MG63 (cell line): ENCODE measurements at regions not wholly inside any gene's neighbourhood (a gene's known extent, or its start where the extent isn't known, plus 50 kb on each side); places are given as distances from the start of the nearest gene placed in this dataset.
A peak's percentile ranks its signal among the peaks of the same experiment; 100 is the strongest.

Experiments used
- DNase-seq: peaks from one replicate; pipeline ENCODE4 v3.0.0-alpha.2; 2020
- H3K27me3 ChIP-seq: fragments of 250-450 bp; sonication (Bioruptor Pico); 2 replicates; pipeline ENCODE4 v1.5.1; 2020; ENCODE audit warnings: mild to moderate bottlenecking, moderate library complexity
- H3K36me3 ChIP-seq: fragments of 250-450 bp; sonication (Bioruptor Pico); 2 replicates; pipeline ENCODE4 v1.5.1; 2020; ENCODE audit warnings: mild to moderate bottlenecking, moderate library complexity
- H3K4me3 ChIP-seq: fragments of 250-450 bp; sonication (Bioruptor Pico); 2 replicates; pipeline ENCODE4 v1.5.1; 2020; ENCODE audit warnings: mild to moderate bottlenecking, moderate library complexity
- H3K9me3 ChIP-seq: fragments of 250-450 bp; sonication (Bioruptor Pico); 2 replicates; pipeline ENCODE4 v1.5.1; 2020; ENCODE audit warnings: mild to moderate bottlenecking, moderate library complexity

GRCh38 chr9:126051446-126052130 is 275.0 kb upstream of the MVB12B start:
- no peak for DNase-seq
- Histone ChIP-seq H3K36me3 (no peaks in the 10 kb centered on the region), H3K9me3 (no peaks in the 10 kb centered on the region), H3K27me3 (peaks cover 8% of the 10 kb centered on the region), H3K4me3 (no peak overlapping the region)

- H3K27me3 ChIP-seq, result peaks cover 8% of the 10 kb centered on the region
- H3K36me3 ChIP-seq, result no peaks in the 10 kb centered on the region
Observed at GRCh38 chr9:126052791-126053190, 273.8 kb upstream of the MVB12B start.

GRCh38 chr9:126053913-126054312 is 272.7 kb upstream of the MVB12B start:
- H3K4me3 ChIP-seq, result no peak overlapping the region
- no peaks in the 10 kb centered on the region for H3K36me3 ChIP-seq
- H3K9me3 ChIP-seq, result no peaks in the 10 kb centered on the region
- peaks cover 8% of the 10 kb centered on the region for H3K27me3 ChIP-seq
- DNase-seq, result no peak

More at GRCh38 chr9:126052791-126053190, 273.8 kb upstream of the MVB12B start:
- no peak for DNase-seq
- Histone ChIP-seq H3K9me3 (no peaks in the 10 kb centered on the region), H3K4me3 (no peak overlapping the region)

GRCh38 chr9:126055381-126055985 is 271.1 kb upstream of the MVB12B start:
- Histone ChIP-seq H3K27me3 (peaks cover 8% of the 10 kb centered on the region), H3K4me3 (no peak overlapping the region), H3K9me3 (no peaks in the 10 kb centered on the region), H3K36me3 (no peaks in the 10 kb centered on the region)
- DNase-seq, result peak; percentile 80

GRCh38 chr9:126056312-126057021 is 270.2 kb upstream of the MVB12B start:
- Histone ChIP-seq H3K36me3 (no peaks in the 10 kb centered on the region), H3K27me3 (peaks cover 8% of the 10 kb centered on the region)

GRCh38 chr9:126057121-126057825 is 269.4 kb upstream of the MVB12B start:
- Histone ChIP-seq H3K27me3 (peaks cover 8% of the 10 kb centered on the region), H3K36me3 (no peaks in the 10 kb centered on the region), H3K4me3 (no peak overlapping the region), H3K9me3 (no peaks in the 10 kb centered on the region)
- no peak for DNase-seq

More at GRCh38 chr9:126056312-126057021, 270.2 kb upstream of the MVB12B start:
- no peaks in the 10 kb centered on the region for H3K9me3 ChIP-seq
- H3K4me3 ChIP-seq, result no peak overlapping the region
- no peak for DNase-seq

- no peak for DNase-seq
- Histone ChIP-seq H3K4me3 (no peak overlapping the region), H3K27me3 (peaks cover 8% of the 10 kb centered on the region), H3K36me3 (no peaks in the 10 kb centered on the region), H3K9me3 (no peaks in the 10 kb centered on the region)
Observed at GRCh38 chr9:126058011-126058531, 268.6 kb upstream of the MVB12B start.

- DNase-seq, result no peak
- H3K4me3 ChIP-seq, result no peak overlapping the region
- H3K9me3 ChIP-seq, result no peaks in the 10 kb centered on the region
- H3K27me3 ChIP-seq, result peaks cover 7% of the 10 kb centered on the region
- H3K36me3 ChIP-seq, result no peaks in the 10 kb centered on the region
Observed at GRCh38 chr9:126058591-126058990, 268.0 kb upstream of the MVB12B start.

- Histone ChIP-seq H3K4me3 (no peak overlapping the region), H3K9me3 (no peaks in the 10 kb centered on the region), H3K36me3 (no peaks in the 10 kb centered on the region), H3K27me3 (no peaks in the 10 kb centered on the region)
- DNase-seq, result no peak
Observed at GRCh38 chr9:126061575-126061974, 265.1 kb upstream of the MVB12B start.

- Histone ChIP-seq H3K9me3 (no peaks in the 10 kb centered on the region), H3K27me3 (no peaks in the 10 kb centered on the region), H3K4me3 (no peak overlapping the region), H3K36me3 (no peaks in the 10 kb centered on the region)
- DNase-seq, result no peak
Observed at GRCh38 chr9:126062158-126062886, 264.3 kb upstream of the MVB12B start.

- no peak for DNase-seq
- no peaks in the 10 kb centered on the region for H3K27me3 ChIP-seq
Observed at GRCh38 chr9:126063326-126063725, 263.3 kb upstream of the MVB12B start.

GRCh38 chr9:126066131-126066530 is 260.5 kb upstream of the MVB12B start:
- Histone ChIP-seq H3K9me3 (no peaks in the 10 kb centered on the region), H3K27me3 (no peaks in the 10 kb centered on the region), H3K36me3 (no peaks in the 10 kb centered on the region), H3K4me3 (no peak overlapping the region)
- no peak for DNase-seq

More at GRCh38 chr9:126063326-126063725, 263.3 kb upstream of the MVB12B start:
- Histone ChIP-seq H3K36me3 (no peaks in the 10 kb centered on the region), H3K9me3 (no peaks in the 10 kb centered on the region), H3K4me3 (no peak overlapping the region)

- Histone ChIP-seq H3K9me3 (no peaks in the 10 kb centered on the region), H3K36me3 (no peaks in the 10 kb centered on the region), H3K4me3 (no peak overlapping the region), H3K27me3 (no peaks in the 10 kb centered on the region)
- no peak for DNase-seq
Observed at GRCh38 chr9:126067031-126067734, 259.4 kb upstream of the MVB12B start.

- no peaks in the 10 kb centered on the region for H3K27me3 ChIP-seq
- no peak for DNase-seq
- H3K9me3 ChIP-seq, result no peaks in the 10 kb centered on the region
- no peak overlapping the region for H3K4me3 ChIP-seq
- H3K36me3 ChIP-seq, result no peaks in the 10 kb centered on the region
Observed at GRCh38 chr9:126068534-126069230, 257.9 kb upstream of the MVB12B start.

GRCh38 chr9:126069400-126069955 is 257.2 kb upstream of the MVB12B start:
- DNase-seq, result no peak
- H3K9me3 ChIP-seq, result no peaks in the 10 kb centered on the region
- H3K36me3 ChIP-seq, result no peaks in the 10 kb centered on the region
- H3K27me3 ChIP-seq, result no peaks in the 10 kb centered on the region
- H3K4me3 ChIP-seq, result no peak overlapping the region
